Parathyroid adenoma (tissue), 2 donors: ENCODE measurements at regions not wholly inside any gene's neighbourhood (a gene's known extent, or its start where the extent isn't known, plus 50 kb on each side); places are given as distances from the start of the nearest gene placed in this dataset.

Experiments used
- H2AFZ ChIP-seq: fragments of 300-600 bp; sonication (generic); one replicate; pipeline ENCODE4 v1.7.0; 2017; ENCODE audit warnings: antibody characterized with exemption, mild to moderate bottlenecking
- H3K27ac ChIP-seq: fragments of 300-600 bp; sonication (generic); one replicate; pipeline ENCODE4 v1.7.0; 2017
- H3K27me3 ChIP-seq: fragments of 300-600 bp; sonication (generic); one replicate; pipeline ENCODE4 v1.7.0; 2017; ENCODE audit warnings: low read length; ENCODE audit not compliant: control insufficient read depth, insufficient read depth
- H3K36me3 ChIP-seq: fragments of 300-600 bp; sonication (generic); one replicate; pipeline ENCODE4 v1.7.0; 2017; ENCODE audit warnings: low read length; ENCODE audit not compliant: control insufficient read depth, insufficient read depth
- H3K4me1 ChIP-seq: fragments of 300-600 bp; sonication (generic); one replicate; pipeline ENCODE4 v1.7.0; 2017; ENCODE audit warnings: control low read depth
- H3K4me2 ChIP-seq: fragments of 300-600 bp; sonication (generic); one replicate; pipeline ENCODE4 v1.7.0; 2017; ENCODE audit warnings: low read length
- H3K4me3 ChIP-seq: fragments of 300-600 bp; sonication (generic); one replicate; pipeline ENCODE4 v1.7.0; 2017; ENCODE audit warnings: low read depth, low read length
- H3K79me2 ChIP-seq: fragments of 300-600 bp; sonication (generic); one replicate; pipeline ENCODE4 v1.7.0; 2017; ENCODE audit warnings: control low read depth
- H3K9ac ChIP-seq: fragments of 300-600 bp; sonication (generic); one replicate; pipeline ENCODE4 v1.7.0; 2017; ENCODE audit warnings: mild to moderate bottlenecking
- H3K9me3 ChIP-seq: fragments of 300-600 bp; sonication (generic); one replicate; pipeline ENCODE4 v1.7.0; 2017; ENCODE audit warnings: low read length; ENCODE audit not compliant: control insufficient read depth
- TF ChIP-seq, protein P1 (sequence below): fragments of 300-600 bp; sonication (generic); IDR thresholded peaks from one replicate; pipeline ENCODE4 v1.7.0; 2017; ENCODE audit warnings: antibody characterized with exemption, mild to moderate bottlenecking
- donor health status: primary hyperparathyroidism.

DNA sequence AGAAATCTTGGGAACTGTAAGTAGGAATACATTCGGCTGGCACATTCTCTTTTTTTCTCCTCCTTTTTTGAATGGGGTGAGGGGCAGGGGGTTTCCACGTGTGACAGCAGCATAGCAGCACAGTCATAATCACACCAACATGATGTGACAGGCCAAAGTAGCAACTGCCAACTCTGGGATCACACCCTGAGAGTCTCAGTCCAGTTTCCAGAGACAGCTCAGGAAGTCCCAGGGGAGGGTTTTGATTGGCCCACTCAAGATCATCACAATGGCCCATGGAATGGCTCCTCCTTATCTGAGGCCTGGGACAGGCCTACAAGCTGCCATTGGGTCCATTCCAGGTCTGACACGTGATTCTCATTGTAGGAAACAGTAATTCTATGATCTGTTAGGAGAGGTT lies 207.1 kb upstream of the ASIC2 start:
- H3K36me3 ChIP-seq, result no peaks in the 10 kb centered on the region
- H3K4me3 ChIP-seq, result no peak overlapping the region
- H3K4me1 ChIP-seq, result no peaks in the 10 kb centered on the region
- no peaks in the 10 kb centered on the region for H3K79me2 ChIP-seq
- no peak overlapping the region for H2AFZ ChIP-seq
- no peak overlapping the region for H3K27ac ChIP-seq
- no peaks in the 10 kb centered on the region for H3K9me3 ChIP-seq
- H3K4me2 ChIP-seq, result no peak overlapping the region
- TF ChIP-seq, protein P1, sequence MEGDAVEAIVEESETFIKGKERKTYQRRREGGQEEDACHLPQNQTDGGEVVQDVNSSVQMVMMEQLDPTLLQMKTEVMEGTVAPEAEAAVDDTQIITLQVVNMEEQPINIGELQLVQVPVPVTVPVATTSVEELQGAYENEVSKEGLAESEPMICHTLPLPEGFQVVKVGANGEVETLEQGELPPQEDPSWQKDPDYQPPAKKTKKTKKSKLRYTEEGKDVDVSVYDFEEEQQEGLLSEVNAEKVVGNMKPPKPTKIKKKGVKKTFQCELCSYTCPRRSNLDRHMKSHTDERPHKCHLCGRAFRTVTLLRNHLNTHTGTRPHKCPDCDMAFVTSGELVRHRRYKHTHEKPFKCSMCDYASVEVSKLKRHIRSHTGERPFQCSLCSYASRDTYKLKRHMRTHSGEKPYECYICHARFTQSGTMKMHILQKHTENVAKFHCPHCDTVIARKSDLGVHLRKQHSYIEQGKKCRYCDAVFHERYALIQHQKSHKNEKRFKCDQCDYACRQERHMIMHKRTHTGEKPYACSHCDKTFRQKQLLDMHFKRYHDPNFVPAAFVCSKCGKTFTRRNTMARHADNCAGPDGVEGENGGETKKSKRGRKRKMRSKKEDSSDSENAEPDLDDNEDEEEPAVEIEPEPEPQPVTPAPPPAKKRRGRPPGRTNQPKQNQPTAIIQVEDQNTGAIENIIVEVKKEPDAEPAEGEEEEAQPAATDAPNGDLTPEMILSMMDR, result no peak
- H3K27me3 ChIP-seq, result no peaks in the 10 kb centered on the region
- H3K9ac ChIP-seq, result no peak overlapping the region

DNA sequence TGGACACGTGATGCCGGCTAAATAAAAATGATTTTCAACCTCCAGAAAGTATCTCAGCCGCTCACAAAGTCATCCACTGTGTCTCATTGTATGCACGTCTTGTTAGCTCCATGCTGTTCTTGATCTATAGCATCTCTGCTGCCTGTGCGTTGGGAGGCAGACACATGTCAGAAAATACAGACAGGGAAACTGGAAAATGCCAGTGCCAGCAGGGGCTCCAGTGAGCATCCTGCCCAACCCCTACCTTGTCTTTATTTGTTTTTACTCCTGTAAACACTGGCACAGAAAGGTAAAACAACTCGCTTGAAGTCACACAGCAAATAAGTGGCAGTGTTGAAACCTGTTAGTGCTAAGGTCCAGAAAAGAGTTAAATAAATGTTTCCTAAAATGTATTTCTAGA lies 208.1 kb upstream of the ASIC2 start:
- H3K4me1 ChIP-seq, result no peaks in the 10 kb centered on the region
- H3K27me3 ChIP-seq, result no peaks in the 10 kb centered on the region
- H3K36me3 ChIP-seq, result no peaks in the 10 kb centered on the region
- no peak overlapping the region for H3K4me3 ChIP-seq
- H3K4me2 ChIP-seq, result no peak overlapping the region
- no peak overlapping the region for H3K9ac ChIP-seq
- H3K9me3 ChIP-seq, result no peaks in the 10 kb centered on the region
- H2AFZ ChIP-seq, result no peak overlapping the region
- no peak overlapping the region for H3K27ac ChIP-seq
- no peaks in the 10 kb centered on the region for H3K79me2 ChIP-seq
- TF ChIP-seq, protein P1, result no peak

DNA sequence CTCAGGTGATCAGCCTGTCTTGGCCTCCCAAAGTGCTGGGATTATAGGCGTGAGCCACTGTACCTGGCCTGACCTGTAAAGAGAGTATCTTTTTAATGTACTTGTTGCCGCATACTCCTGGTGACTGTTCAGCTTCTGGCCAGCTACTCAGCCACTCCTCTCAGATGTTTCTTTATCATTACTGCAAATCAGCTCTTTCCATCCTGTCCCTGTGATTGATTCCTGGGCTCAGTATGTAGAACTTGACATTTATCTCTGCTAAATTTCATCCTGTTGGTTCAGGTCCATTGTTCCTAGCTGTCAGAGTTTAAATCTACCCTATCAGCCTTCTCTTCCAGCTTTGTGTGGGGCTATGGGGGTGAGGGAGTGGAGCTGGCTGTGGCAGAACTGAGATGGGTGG lies 211.5 kb upstream of the ASIC2 start:
- Histone ChIP-seq H3K9me3 (no peaks in the 10 kb centered on the region), H2AFZ (no peak overlapping the region), H3K36me3 (no peaks in the 10 kb centered on the region), H3K27ac (no peak overlapping the region), H3K4me1 (no peaks in the 10 kb centered on the region), H3K9ac (no peak overlapping the region), H3K4me2 (no peak overlapping the region), H3K79me2 (no peaks in the 10 kb centered on the region), H3K4me3 (no peak overlapping the region), H3K27me3 (no peaks in the 10 kb centered on the region)
- TF ChIP-seq, protein P1, result no peak

DNA sequence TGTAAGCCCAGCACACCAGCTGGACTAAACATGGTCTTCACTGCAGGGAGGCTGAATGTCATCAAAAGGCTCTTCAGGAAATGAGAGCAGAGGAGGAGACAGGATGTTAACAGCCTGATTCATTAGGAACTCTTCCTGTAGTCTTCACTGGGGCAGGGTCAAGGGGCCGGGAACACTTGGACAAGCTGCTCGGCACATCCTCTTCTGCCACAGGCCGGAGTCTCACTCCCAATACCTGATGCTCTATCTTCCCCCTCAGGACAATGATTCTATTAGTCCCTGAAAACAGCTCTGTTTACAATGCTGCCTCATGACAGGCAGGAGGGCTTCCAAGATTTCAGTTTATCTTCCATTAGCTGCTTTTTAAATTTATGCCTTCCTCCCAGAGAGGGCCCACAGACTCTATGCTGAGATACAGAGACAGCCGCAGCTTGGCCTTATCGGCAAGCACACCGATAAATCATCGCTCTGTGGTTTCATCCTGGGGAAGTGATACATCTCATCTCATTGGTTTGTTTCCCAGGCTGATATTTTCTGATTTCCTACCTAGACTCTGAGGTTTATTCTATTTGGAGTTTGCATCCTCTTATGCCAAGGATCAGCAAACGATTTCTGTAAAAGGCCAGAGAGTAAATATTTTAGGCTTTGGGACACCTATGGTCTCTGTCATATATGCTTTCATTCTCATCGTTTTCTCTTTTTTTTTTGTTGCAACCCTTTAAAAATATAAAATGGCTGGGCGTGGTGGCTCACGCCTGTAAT lies 214.0 kb upstream of the ASIC2 start:
- H3K9me3 ChIP-seq, result no peaks in the 10 kb centered on the region
- no peak overlapping the region for H2AFZ ChIP-seq
- no peak overlapping the region for H3K4me3 ChIP-seq
- no peak overlapping the region for H3K9ac ChIP-seq
- H3K27ac ChIP-seq, result no peak overlapping the region
- no peaks in the 10 kb centered on the region for H3K79me2 ChIP-seq
- H3K4me1 ChIP-seq, result no peaks in the 10 kb centered on the region
- H3K4me2 ChIP-seq, result no peak overlapping the region
- H3K36me3 ChIP-seq, result no peaks in the 10 kb centered on the region
- TF ChIP-seq, protein P1, result no peak
- no peaks in the 10 kb centered on the region for H3K27me3 ChIP-seq

DNA sequence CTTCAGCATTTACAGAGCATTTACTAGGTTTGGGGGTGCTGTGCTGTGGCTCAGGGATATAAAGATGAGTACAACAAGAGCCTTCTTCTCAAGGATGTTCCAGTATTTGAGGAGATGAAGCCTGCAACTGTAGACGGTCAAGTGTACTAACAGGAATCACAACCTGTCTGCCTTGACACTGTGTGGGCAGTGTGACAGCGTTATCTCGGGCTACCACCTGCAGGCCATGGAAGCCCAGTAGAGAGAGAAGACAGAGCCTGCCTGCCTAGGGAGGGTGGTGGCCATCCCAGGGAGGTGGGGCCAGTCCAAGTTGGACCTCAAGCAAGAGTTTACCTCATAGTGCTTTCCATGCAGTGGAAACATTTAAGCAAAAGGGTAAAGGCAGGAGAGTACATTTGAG lies 215.1 kb upstream of the ASIC2 start:
- Histone ChIP-seq H3K4me3 (no peak overlapping the region), H3K4me1 (no peaks in the 10 kb centered on the region), H3K9ac (no peak overlapping the region), H3K79me2 (no peaks in the 10 kb centered on the region), H3K4me2 (no peak overlapping the region), H3K9me3 (no peaks in the 10 kb centered on the region), H3K27me3 (no peaks in the 10 kb centered on the region), H2AFZ (no peak overlapping the region), H3K27ac (no peak overlapping the region), H3K36me3 (no peaks in the 10 kb centered on the region)
- TF ChIP-seq, protein P1, result no peak
